Activated T-cell treated with anti-CD3 and anti-CD28 coated beads for 24 hours (primary cell): ENCODE measurements at regions not wholly inside any gene's neighbourhood (a gene's known extent, or its start where the extent isn't known, plus 50 kb on each side); places are given as distances from the start of the nearest gene placed in this dataset.

Source experiments
- DNase-seq: peaks from one replicate; pipeline ENCODE4 v3.0.0-alpha.2; 2020; ENCODE audit warnings: low read depth

- no peak for DNase-seq
Observed at GRCh38 chr13:34620862-34621261, 321.2 kb upstream of the NBEA start.

- DNase-seq: no peak
Observed at GRCh38 chr13:34623331-34623730, 318.7 kb upstream of the NBEA start.

GRCh38 chr13:34627509-34628208 lies 314.4 kb upstream of the NBEA start:
- DNase-seq: no peak

- no peak for DNase-seq
Observed at GRCh38 chr13:34628209-34628682, 313.8 kb upstream of the NBEA start.

- no peak for DNase-seq
Observed at GRCh38 chr13:34634448-34634847, 307.6 kb upstream of the NBEA start.

GRCh38 chr13:34637138-34637537 lies 304.9 kb upstream of the NBEA start:
- DNase-seq: no peak

- DNase-seq: no peak
Observed at GRCh38 chr13:34637636-34638035, 304.4 kb upstream of the NBEA start.

GRCh38 chr13:34638897-34639296 lies 303.2 kb upstream of the NBEA start:
- DNase-seq: no peak

GRCh38 chr13:34640179-34640992 lies 301.7 kb upstream of the NBEA start:
- DNase-seq: no peak

- no peak for DNase-seq
Observed at GRCh38 chr13:34640993-34641330, 301.1 kb upstream of the NBEA start.

- DNase-seq: no peak
Observed at GRCh38 chr13:34647379-34648150, 294.5 kb upstream of the NBEA start.

GRCh38 chr13:34654203-34654602 lies 287.9 kb upstream of the NBEA start:
- no peak for DNase-seq

GRCh38 chr13:34654647-34655046 lies 287.4 kb upstream of the NBEA start:
- no peak for DNase-seq

GRCh38 chr13:34655554-34655953 lies 286.5 kb upstream of the NBEA start:
- DNase-seq: no peak

- no peak for DNase-seq
Observed at GRCh38 chr13:34657716-34658115, 284.4 kb upstream of the NBEA start.

GRCh38 chr13:34667286-34668218 lies 274.5 kb upstream of the NBEA start:
- DNase-seq: no peak

- DNase-seq: no peak
Observed at GRCh38 chr13:34671137-34671536, 270.9 kb upstream of the NBEA start.

- DNase-seq: no peak
Observed at GRCh38 chr13:34672631-34673030, 269.4 kb upstream of the NBEA start.

GRCh38 chr13:34675626-34676025 lies 266.4 kb upstream of the NBEA start:
- DNase-seq: no peak

GRCh38 chr13:34678154-34678553 lies 263.9 kb upstream of the NBEA start:
- DNase-seq: no peak

- DNase-seq: no peak
Observed at GRCh38 chr13:34681405-34681955, 260.6 kb upstream of the NBEA start.
